Endothelial cell of umbilical vein (primary cell): ENCODE measurements at regions not wholly inside any gene's neighbourhood (a gene's known extent, or its start where the extent isn't known, plus 50 kb on each side); places are given as distances from the start of the nearest gene placed in this dataset.

Experiments used
- CTCF ChIP-seq, 2 donors: IDR thresholded peaks; 1 replicate in 1 of 2; 2 replicates in 1 of 2; pipeline ENCODE4 v1.5.1; 2011; ENCODE audit warnings: low read length in 2 of 2, mild to moderate bottlenecking in 2 of 2, moderate library complexity in 2 of 2, control low read depth in 1 of 2, inconsistent platforms in 1 of 2, low read depth in 1 of 2; ENCODE audit not compliant: insufficient read depth in 1 of 2; ENCODE audit errors: extremely low read depth in 1 of 2
- EZH2 ChIP-seq: IDR thresholded peaks from 2 replicates; pipeline ENCODE4 v1.6.1; 2012; ENCODE audit warnings: borderline replicate concordance, low read depth, mild to moderate bottlenecking, moderate library complexity, low read length, inconsistent platforms; ENCODE audit not compliant: severe bottlenecking

GRCh38 chr2:152894051-152894450 lies 175.6 kb downstream of the ARL6IP6 start:
- TF ChIP-seq CTCF (IDR thresholded peaks at IDR 0.05; ENCODE audit: extremely low read depth in 1 of 2, insufficient read depth in 1 of 2, low read depth in 1 of 2, low read length in 2 of 2) (no peak), EZH2 (no peak)
